GM12891 (cell line): ENCODE measurements at regions not wholly inside any gene's neighbourhood (a gene's known extent, or its start where the extent isn't known, plus 50 kb on each side); places are given as distances from the start of the nearest gene placed in this dataset.

Source experiments
- POLR2A ChIP-seq: IDR thresholded peaks from 2 replicates; pipeline ENCODE4 v1.6.1; 2011; ENCODE audit warnings: low read depth, low read length, control low read depth
- POLR2AphosphoS5 ChIP-seq: IDR thresholded peaks from 2 replicates; pipeline ENCODE4 v1.6.1; 2011; ENCODE audit warnings: low read depth, low read length, control low read depth
- SPI1 ChIP-seq: IDR thresholded peaks from 2 replicates; pipeline ENCODE4 v1.6.1; 2011; ENCODE audit warnings: low read depth, low read length, control low read depth
- TAF1 ChIP-seq: IDR thresholded peaks from 2 replicates; pipeline ENCODE4 v1.6.1; 2011; ENCODE audit warnings: low read depth, low read length, control low read depth

DNA sequence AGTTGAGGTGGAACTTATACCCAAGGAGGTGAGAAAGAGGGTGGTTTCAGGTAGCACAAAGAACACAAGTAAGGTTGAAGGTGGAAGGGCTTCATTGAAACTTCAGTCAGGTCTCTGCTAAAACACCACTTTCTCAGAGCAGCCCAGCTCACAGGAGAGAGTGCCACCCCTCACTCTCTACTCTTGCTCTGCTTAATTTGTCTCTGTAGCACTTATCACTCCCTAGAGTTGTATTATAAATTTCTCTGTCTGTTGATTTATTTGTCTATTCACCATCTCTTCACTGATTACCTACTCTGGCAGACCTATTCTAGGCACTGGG is 353.8 kb upstream of the CNR1 start:
- TF ChIP-seq POLR2AphosphoS5 (no peak), TAF1 (no peak), POLR2A (no peak), SPI1 (no peak)
